Neural crest cell (in vitro differentiated cells): ENCODE measurements at regions not wholly inside any gene's neighbourhood (a gene's known extent, or its start where the extent isn't known, plus 50 kb on each side); places are given as distances from the start of the nearest gene placed in this dataset.

Source experiments
- DNase-seq: peaks from one replicate; pipeline ENCODE4 v3.0.0; 2021; ENCODE audit warnings: low read depth, mixed read lengths, low spot score
- H3K27ac Mint-ChIP-seq: one replicate; pipeline ENCODE4 v1.8.0; 2021; ENCODE audit warnings: mild to moderate bottlenecking, mixed read lengths; ENCODE audit not compliant: unreplicated experiment
- H3K27me3 Mint-ChIP-seq: 2 replicates; pipeline ENCODE4 v1.8.0; 2021; ENCODE audit warnings: low read depth, mild to moderate bottlenecking, mixed read lengths
- H3K36me3 Mint-ChIP-seq: 2 replicates; pipeline ENCODE4 v1.8.0; 2021; ENCODE audit warnings: low read depth, mild to moderate bottlenecking, mixed read lengths
- H3K4me1 Mint-ChIP-seq: 2 replicates; pipeline ENCODE4 v1.8.0; 2021; ENCODE audit warnings: mixed read lengths
- H3K4me3 Mint-ChIP-seq: one replicate; pipeline ENCODE4 v1.8.0; 2021; ENCODE audit warnings: mild to moderate bottlenecking, mixed read lengths
- H3K9me3 Mint-ChIP-seq: 2 replicates; pipeline ENCODE4 v1.8.0; 2021; ENCODE audit warnings: mixed read lengths
- CTCF ChIP-seq: fragments of 200-600 bp; sonication (generic); conservative IDR thresholded peaks from 2 replicates; pipeline ENCODE4 v1.5.0; 2021; ENCODE audit warnings: antibody characterized with exemption, mild to moderate bottlenecking

GRCh38 chr18:75592527-75592926 is 165.0 kb upstream of the SMIM21 start:
- Mint-ChIP-seq H3K36me3 (peaks cover 11% of the 10 kb centered on the region), H3K4me1 (no peaks in the 10 kb centered on the region), H3K9me3 (peaks cover 21% of the 10 kb centered on the region), H3K27me3 (no peaks in the 10 kb centered on the region), H3K4me3 (no peak overlapping the region), H3K27ac (no peak overlapping the region)
- no peak for DNase-seq
- no peak for TF ChIP-seq CTCF

- H3K4me3 Mint-ChIP-seq = no peak overlapping the region
- H3K36me3 Mint-ChIP-seq = peaks cover 6% of the 10 kb centered on the region
- H3K9me3 Mint-ChIP-seq = peaks cover 15% of the 10 kb centered on the region
- no peak overlapping the region for H3K27ac Mint-ChIP-seq
- peaks cover 5% of the 10 kb centered on the region for H3K4me1 Mint-ChIP-seq
- DNase-seq = no peak
- TF ChIP-seq CTCF = no peak
- no peaks in the 10 kb centered on the region for H3K27me3 Mint-ChIP-seq
Measured at GRCh38 chr18:75588412-75588811, 160.9 kb upstream of the SMIM21 start.

GRCh38 chr18:75587131-75587530 is 159.6 kb upstream of the SMIM21 start:
- Mint-ChIP-seq H3K36me3 (peaks cover 3% of the 10 kb centered on the region), H3K27ac (no peak overlapping the region), H3K27me3 (no peaks in the 10 kb centered on the region), H3K9me3 (peaks cover 8% of the 10 kb centered on the region), H3K4me3 (no peak overlapping the region), H3K4me1 (peaks cover 5% of the 10 kb centered on the region)
- no peak for TF ChIP-seq CTCF
- DNase-seq = no peak

GRCh38 chr18:75586130-75586889 is 158.8 kb upstream of the SMIM21 start:
- H3K36me3 Mint-ChIP-seq = peaks cover 3% of the 10 kb centered on the region
- H3K4me3 Mint-ChIP-seq = no peak overlapping the region
- H3K27me3 Mint-ChIP-seq = no peaks in the 10 kb centered on the region
- H3K4me1 Mint-ChIP-seq = peaks cover 5% of the 10 kb centered on the region
- H3K27ac Mint-ChIP-seq = no peak overlapping the region
- no peak for DNase-seq
- no peak for TF ChIP-seq CTCF
- H3K9me3 Mint-ChIP-seq = peaks cover 4% of the 10 kb centered on the region

- Mint-ChIP-seq H3K36me3 (no peaks in the 10 kb centered on the region), H3K27ac (no peak overlapping the region), H3K4me1 (peaks cover 5% of the 10 kb centered on the region), H3K27me3 (no peaks in the 10 kb centered on the region), H3K4me3 (no peak overlapping the region), H3K9me3 (no peaks in the 10 kb centered on the region)
- no peak for DNase-seq
- TF ChIP-seq CTCF = no peak
Measured at GRCh38 chr18:75582940-75583339, 155.4 kb upstream of the SMIM21 start.
